Hypothalamus (tissue), 51 donors: ENCODE measurements at regions not wholly inside any gene's neighbourhood (a gene's known extent, or its start where the extent isn't known, plus 50 kb on each side); places are given as distances from the start of the nearest gene placed in this dataset.
"Not testable (repeated sequence)": the region's sequence is repeated elsewhere in the genome, so short reads cannot be mapped to it uniquely, and the experiment has no call there.

ENCODE experiments used
- DNase-seq, 51 donors: peaks; one replicate each; lab custom pipeline; 2025; lab: John Stamatoyannopoulos, UW

GRCh38 chr12:131366261-131366871 is 344.5 kb upstream of the SFSWAP start:
- DNase-seq: no peak

- DNase-seq: not testable (repeated sequence)
Observed at GRCh38 chr12:131367067-131367982, 343.6 kb upstream of the SFSWAP start.

GRCh38 chr12:131367983-131368667 is 342.8 kb upstream of the SFSWAP start:
- DNase-seq: no peak

GRCh38 chr12:131368668-131369071 is 342.2 kb upstream of the SFSWAP start:
- no peak for DNase-seq

DNA sequence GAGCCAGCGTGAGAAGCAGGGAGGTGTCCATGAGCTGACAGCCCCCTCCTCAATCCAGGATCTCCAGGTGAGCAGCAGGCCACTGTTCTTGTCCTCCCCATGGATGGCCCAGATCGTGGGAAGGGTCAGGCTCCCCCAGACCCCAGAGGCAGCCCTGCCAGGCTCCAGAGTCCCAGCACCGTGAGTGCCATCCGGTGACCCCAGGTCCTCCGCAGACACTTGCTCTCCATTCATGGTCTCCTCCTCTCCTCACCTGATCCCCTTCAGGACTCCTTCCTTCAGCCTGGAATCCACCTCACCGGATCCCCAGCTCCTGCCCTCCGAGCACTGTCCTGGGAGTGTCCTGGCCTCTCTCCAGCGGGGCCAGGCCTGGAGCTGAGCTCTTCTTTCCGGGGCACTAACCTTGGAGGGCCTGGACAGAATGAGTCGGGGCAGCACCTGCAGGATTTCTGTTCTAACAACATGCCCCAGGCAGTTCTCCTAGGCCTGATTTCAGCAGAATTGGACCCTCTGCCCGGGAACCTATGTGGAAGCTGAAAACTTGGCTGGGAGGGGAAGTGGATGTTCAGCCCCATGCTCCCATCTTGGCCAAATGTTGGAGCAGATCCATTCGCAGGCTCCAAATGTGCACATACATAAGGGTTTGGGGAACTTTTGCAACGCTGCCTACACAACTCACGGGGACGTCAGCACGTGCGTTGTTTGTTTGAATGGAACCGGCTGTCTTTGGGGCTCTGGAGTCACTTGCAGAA is 341.6 kb upstream of the SFSWAP start:
- DNase-seq: no peak

DNA sequence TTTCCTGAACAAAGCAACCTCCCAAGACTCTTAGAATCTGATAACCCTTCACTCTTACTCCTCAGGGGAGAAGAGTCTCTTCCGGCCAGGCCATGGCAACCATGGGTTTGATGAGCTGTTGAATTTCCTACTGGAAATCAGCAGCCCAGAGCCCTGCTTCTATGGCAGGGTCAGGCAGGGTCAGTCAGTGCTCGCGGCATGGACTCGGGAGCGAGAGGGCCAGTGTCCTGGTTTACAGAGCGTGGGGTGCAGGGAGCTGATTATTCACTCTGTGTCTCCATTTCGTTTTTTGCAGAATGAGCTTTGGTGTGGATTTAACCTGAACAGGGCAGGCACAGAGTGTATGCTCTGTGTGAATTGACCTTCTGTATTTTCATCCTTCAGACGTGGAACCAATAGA is 340.6 kb upstream of the SFSWAP start:
- DNase-seq: no peak

GRCh38 chr12:131370791-131371347 is 340.0 kb upstream of the SFSWAP start:
- no peak for DNase-seq

DNA sequence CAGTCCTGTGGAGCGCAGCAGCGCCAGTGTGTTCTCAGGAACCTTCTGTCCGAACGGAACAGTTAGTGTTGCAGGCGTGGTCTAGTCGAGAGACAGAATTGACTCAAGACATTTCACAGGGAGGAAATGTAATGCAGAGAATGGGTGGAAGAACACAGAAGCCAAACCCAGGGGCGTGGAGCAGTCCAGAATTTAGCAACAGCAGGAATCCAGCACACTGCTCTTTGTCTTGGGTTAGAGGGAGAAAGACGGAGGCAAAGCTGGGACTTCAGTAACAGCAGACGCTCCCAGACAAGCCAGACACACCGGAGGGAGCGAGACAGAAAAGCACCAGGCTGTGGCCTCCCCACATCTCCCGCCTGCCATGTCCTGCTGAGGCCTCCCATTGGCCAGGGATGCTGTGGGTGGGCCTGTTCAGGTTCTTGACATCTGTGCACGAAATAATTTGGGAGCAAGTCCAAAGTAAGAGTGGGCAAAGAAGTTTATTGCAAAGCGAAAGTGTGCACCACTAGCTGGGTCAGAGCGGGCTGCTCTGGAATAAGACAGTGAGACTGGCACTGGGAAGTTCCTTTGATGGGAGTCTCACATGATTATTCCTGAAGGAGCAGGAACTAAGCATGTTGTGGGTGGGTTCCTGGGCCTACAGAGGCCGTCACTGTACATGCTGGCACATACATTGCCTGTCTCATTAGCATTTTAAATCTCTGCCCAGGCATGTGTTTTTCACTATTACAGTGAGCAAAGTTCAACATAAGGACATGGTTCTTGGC is 339.3 kb upstream of the SFSWAP start:
- DNase-seq: no peak

DNA sequence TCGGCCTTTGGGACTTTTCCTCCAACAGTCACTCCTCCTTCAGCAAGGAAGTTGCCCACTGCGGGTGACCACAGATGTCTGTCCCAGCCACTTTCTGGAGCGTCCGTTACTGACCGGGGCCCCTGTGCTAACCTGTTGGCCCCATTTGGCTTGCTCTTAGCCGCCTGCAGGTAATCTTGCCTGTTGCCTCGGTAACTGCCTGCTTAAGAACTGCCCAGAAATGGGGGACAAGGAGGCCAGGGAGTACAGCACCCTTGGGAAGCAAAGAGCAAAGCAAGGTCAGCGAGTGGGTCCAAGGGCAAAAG is 338.8 kb upstream of the SFSWAP start:
- DNase-seq: no peak

GRCh38 chr12:131372706-131373195 is 338.1 kb upstream of the SFSWAP start:
- DNase-seq: no peak

GRCh38 chr12:131375261-131375971 is 335.5 kb upstream of the SFSWAP start:
- DNase-seq: no peak

- no peak for DNase-seq
Observed at GRCh38 chr12:131375972-131376345, 334.9 kb upstream of the SFSWAP start.

- no peak for DNase-seq
Observed at GRCh38 chr12:131378176-131378842, 332.6 kb upstream of the SFSWAP start.

GRCh38 chr12:131378861-131379665 is 331.8 kb upstream of the SFSWAP start:
- DNase-seq: no peak

DNA sequence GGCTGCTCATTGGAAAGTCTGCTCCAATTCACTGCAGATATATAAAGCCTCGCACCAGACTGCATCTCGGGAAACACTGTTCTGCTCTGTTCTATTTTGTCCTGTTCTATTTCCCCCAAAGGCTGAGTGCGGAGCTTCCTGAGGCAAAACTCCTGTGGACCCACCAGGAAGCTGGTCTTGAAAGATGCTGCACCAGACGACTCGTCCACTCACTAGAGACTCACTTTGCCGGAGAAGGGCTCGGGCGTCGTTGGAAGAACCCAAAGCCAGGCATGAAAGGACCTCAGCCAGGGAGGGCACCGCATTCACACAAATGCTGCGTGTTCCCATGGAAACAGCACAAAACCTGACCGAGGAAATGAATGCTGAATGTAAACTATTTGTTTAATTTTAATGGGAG is 331.2 kb upstream of the SFSWAP start:
- DNase-seq: peak in 9 of 51 donors; percentile 7 to 41 (median 28)

GRCh38 chr12:131380220-131380964 is 330.5 kb upstream of the SFSWAP start:
- no peak for DNase-seq
